HG02763 (cell line): ENCODE measurements at regions not wholly inside any gene's neighbourhood (a gene's known extent, or its start where the extent isn't known, plus 50 kb on each side); places are given as distances from the start of the nearest gene placed in this dataset.

Experiments used
- ATAC-seq: cut with Tn5 transposase; IDR thresholded peaks from one replicate; pipeline ENCODE4 v1.9.1; 2021; ENCODE audit warnings: mild to moderate bottlenecking, moderate library complexity; ENCODE audit not compliant: unreplicated experiment

- no peak for ATAC-seq
Observed at GRCh38 chr20:12020846-12021245, 103.2 kb downstream of the BTBD3 start.

- ATAC-seq = no peak
Observed at GRCh38 chr20:12022126-12022525, 104.4 kb downstream of the BTBD3 start.

- no peak for ATAC-seq
Observed at GRCh38 chr20:12023194-12023795, 105.6 kb downstream of the BTBD3 start.

- ATAC-seq = no peak
Observed at GRCh38 chr20:12028771-12029170, 111.1 kb downstream of the BTBD3 start.

GRCh38 chr20:12030470-12030869 lies 112.8 kb downstream of the BTBD3 start:
- ATAC-seq = no peak

GRCh38 chr20:12036142-12036541 lies 118.4 kb downstream of the BTBD3 start:
- ATAC-seq = no peak

GRCh38 chr20:12037521-12037920 lies 119.8 kb downstream of the BTBD3 start:
- no peak for ATAC-seq

GRCh38 chr20:12040261-12040660 lies 122.6 kb downstream of the BTBD3 start:
- no peak for ATAC-seq

GRCh38 chr20:12044969-12045368 lies 127.3 kb downstream of the BTBD3 start:
- no peak for ATAC-seq

GRCh38 chr20:12047838-12048432 lies 130.2 kb downstream of the BTBD3 start:
- no peak for ATAC-seq

GRCh38 chr20:12049125-12049524 lies 131.4 kb downstream of the BTBD3 start:
- ATAC-seq = no peak

- ATAC-seq = no peak
Observed at GRCh38 chr20:12051206-12052163, 133.8 kb downstream of the BTBD3 start.

GRCh38 chr20:12053353-12053752 lies 135.7 kb downstream of the BTBD3 start:
- ATAC-seq = no peak

- no peak for ATAC-seq
Observed at GRCh38 chr20:12054556-12054955, 136.9 kb downstream of the BTBD3 start.

- ATAC-seq = no peak
Observed at GRCh38 chr20:12055161-12055560, 137.5 kb downstream of the BTBD3 start.

- ATAC-seq = no peak
Observed at GRCh38 chr20:12056839-12057238, 139.1 kb downstream of the BTBD3 start.

GRCh38 chr20:12057778-12058177 lies 140.1 kb downstream of the BTBD3 start:
- ATAC-seq = no peak

- ATAC-seq = no peak
Observed at GRCh38 chr20:12058216-12058615, 140.5 kb downstream of the BTBD3 start.

- no peak for ATAC-seq
Observed at GRCh38 chr20:12061466-12061865, 143.8 kb downstream of the BTBD3 start.

- ATAC-seq = no peak
Observed at GRCh38 chr20:12063106-12063684, 145.5 kb downstream of the BTBD3 start.

- no peak for ATAC-seq
Observed at GRCh38 chr20:12064540-12064939, 146.8 kb downstream of the BTBD3 start.
